RWPE1 (cell line): ENCODE measurements at regions not wholly inside any gene's neighbourhood (a gene's known extent, or its start where the extent isn't known, plus 50 kb on each side); places are given as distances from the start of the nearest gene placed in this dataset.

ENCODE experiments used
- CTCF ChIA-PET: fragments of 350-600 bp; sonication (Branson Sonifier 250); formaldehyde crosslinking; extraction: SDS; loops from one replicate; lab custom pipeline; 2021; lab: Yijun Ruan, JAX
- POLR2A ChIA-PET: fragments of 400-600 bp; formaldehyde crosslinking; extraction: SDS; loops from one replicate; lab custom pipeline; 2020; ENCODE audit warnings: antibody characterized with exemption; ENCODE audit not compliant: low non-redundant PET; lab: Yijun Ruan, JAX
- DNase-seq: peaks from one replicate; pipeline ENCODE4 v3.0.0; 2012; ENCODE audit warnings: low spot score
- H3K27ac ChIP-seq: fragments of 450-650 bp; 2 replicates; pipeline ENCODE4 v1.5.1; 2017
- CTCF ChIP-seq: fragments of 450-650 bp; conservative IDR thresholded peaks from 2 replicates; pipeline ENCODE4 v1.5.1; 2017; ENCODE audit warnings: low read depth, mild to moderate bottlenecking

- no peak overlapping the region for H3K27ac ChIP-seq
- POLR2A ChIA-PET: no interaction called here
- no peak for TF ChIP-seq CTCF
- CTCF ChIA-PET: no interaction called here
- no peak for DNase-seq
These were observed 127.8 kb downstream of the SOD2 start for GRCh38 chr6:159565181-159565710.

GRCh38 chr6:159564456-159564855, 128.6 kb downstream of the SOD2 start:
- TF ChIP-seq CTCF: no peak
- ChIA-PET POLR2A (no interaction called here), CTCF (interaction anchor here (0.8 kb wide), 1 partner anchor 114 kb away, joined by 3 read pairs; no protein-coding TSS in a partner anchor)
- no peak for DNase-seq
- H3K27ac ChIP-seq: no peak overlapping the region

GRCh38 chr6:159557031-159557430, 136.0 kb downstream of the SOD2 start:
- TF ChIP-seq CTCF: no peak
- POLR2A ChIA-PET: no interaction called here
- CTCF ChIA-PET: no interaction called here
- no peak for DNase-seq
- no peak overlapping the region for H3K27ac ChIP-seq

GRCh38 chr6:159555082-159555875, 137.8 kb downstream of the SOD2 start:
- H3K27ac ChIP-seq: no peak overlapping the region
- TF ChIP-seq CTCF: no peak
- no peak for DNase-seq
- ChIA-PET POLR2A (no interaction called here), CTCF (no interaction called here)

GRCh38 chr6:159541296-159541695, 151.7 kb downstream of the SOD2 start:
- no peak for TF ChIP-seq CTCF
- POLR2A ChIA-PET: no interaction called here
- no peak for DNase-seq
- no peak overlapping the region for H3K27ac ChIP-seq
- CTCF ChIA-PET: no interaction called here

- POLR2A ChIA-PET: no interaction called here
- CTCF ChIA-PET: no interaction called here
- no peak for TF ChIP-seq CTCF
- no peak overlapping the region for H3K27ac ChIP-seq
- no peak for DNase-seq
These were observed 152.2 kb downstream of the SOD2 start for GRCh38 chr6:159540883-159541282.
